ENCODE measurements at regions not wholly inside any gene's neighbourhood (a gene's known extent, or its start where the extent isn't known, plus 50 kb on each side); places are given as distances from the start of the nearest gene placed in this dataset.

DNA sequence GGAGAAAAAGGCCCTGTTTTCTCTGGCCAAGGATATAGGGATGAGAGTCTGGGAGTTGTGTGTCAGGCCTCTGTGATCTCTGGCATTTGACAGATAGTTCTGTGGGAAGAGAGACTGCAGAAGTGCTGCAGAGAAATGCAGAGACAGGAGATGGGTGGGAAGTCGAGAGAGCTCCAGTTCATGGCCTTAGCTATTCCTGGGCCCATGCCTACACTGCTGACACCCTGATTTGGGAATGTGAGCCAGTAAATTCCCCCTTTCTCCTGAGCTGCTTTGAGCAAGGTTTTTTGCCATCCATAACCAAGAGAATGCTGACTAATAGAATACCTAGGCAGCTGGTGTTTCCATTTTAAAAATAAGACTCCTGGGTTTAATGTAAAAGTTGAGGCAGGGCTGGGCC lies 59.3 kb downstream of the EBLN2 start:
- no peaks in the 10 kb centered on the region for H3K27me3 ChIP-seq (ENCODE audit: control insufficient read depth, insufficient read depth)
- H3K4me1 ChIP-seq (ENCODE audit: control insufficient read depth, insufficient read depth, low read length): no peaks in the 10 kb centered on the region
- no peak overlapping the region for H3K27ac ChIP-seq (ENCODE audit: low read length)
- no peaks in the 10 kb centered on the region for H3K9me3 ChIP-seq (ENCODE audit: control insufficient read depth, low read length)
- DNase-seq (no peak), ATAC-seq (no peak)
- WGBS: 64% methylated on average over 1 of the region's 1 CpG
- intact Hi-C loops (cut with DNase I): no loop called here
- H3K4me3 ChIP-seq (ENCODE audit: low read length): no peak overlapping the region

- no peaks in the 10 kb centered on the region for H3K9me3 ChIP-seq (ENCODE audit: control insufficient read depth, low read length)
- intact Hi-C loops (cut with DNase I): no loop called here
- no peaks in the 10 kb centered on the region for H3K27me3 ChIP-seq (ENCODE audit: control insufficient read depth, insufficient read depth)
- no peak for DNase-seq
- no peak overlapping the region for H3K4me3 ChIP-seq (ENCODE audit: low read length)
- ATAC-seq: no peak
- H3K27ac ChIP-seq (ENCODE audit: low read length): no peak overlapping the region
- WGBS: 73% methylated on average over 2 of the region's 2 CpGs
- no peaks in the 10 kb centered on the region for H3K4me1 ChIP-seq (ENCODE audit: control insufficient read depth, insufficient read depth, low read length)
Observed at GRCh38 chr3:73121669-73122331, 60.3 kb downstream of the EBLN2 start.

- no peak for ATAC-seq
- intact Hi-C loops (cut with DNase I): no loop called here
- H3K4me1 ChIP-seq (ENCODE audit: control insufficient read depth, insufficient read depth, low read length): no peaks in the 10 kb centered on the region
- H3K9me3 ChIP-seq (ENCODE audit: control insufficient read depth, low read length): no peaks in the 10 kb centered on the region
- DNase-seq: no peak
- WGBS: 64% methylated on average over 1 of the region's 1 CpG
- no peaks in the 10 kb centered on the region for H3K27me3 ChIP-seq (ENCODE audit: control insufficient read depth, insufficient read depth)
- no peak overlapping the region for H3K27ac ChIP-seq (ENCODE audit: low read length)
- no peak overlapping the region for H3K4me3 ChIP-seq (ENCODE audit: low read length)
Observed at GRCh38 chr3:73134034-73134433, 72.6 kb downstream of the EBLN2 start.

DNA sequence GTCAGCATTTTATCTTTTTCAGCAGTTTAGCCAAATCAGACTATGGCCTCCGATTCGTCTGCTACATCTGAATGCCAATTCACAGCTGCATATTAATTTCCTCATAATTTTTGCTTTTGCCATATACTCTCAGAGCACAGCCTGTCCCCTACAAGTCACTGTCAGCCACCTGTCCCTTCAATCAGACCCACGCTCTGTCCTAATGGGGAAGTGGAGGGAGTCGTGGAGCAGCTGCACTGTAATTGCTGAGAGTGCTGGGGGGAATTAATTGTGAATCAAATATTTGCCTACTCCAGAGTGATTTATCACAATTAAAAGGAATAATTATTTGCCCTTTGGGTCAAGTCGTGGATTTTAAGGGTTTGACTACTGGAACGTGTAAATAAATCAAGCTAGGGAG lies 75.5 kb downstream of the EBLN2 start:
- Histone ChIP-seq H3K27me3 (ENCODE audit: control insufficient read depth, insufficient read depth) (no peaks in the 10 kb centered on the region), H3K4me3 (ENCODE audit: low read length) (no peak overlapping the region), H3K4me1 (ENCODE audit: control insufficient read depth, insufficient read depth, low read length) (no peaks in the 10 kb centered on the region), H3K9me3 (ENCODE audit: control insufficient read depth, low read length) (no peaks in the 10 kb centered on the region), H3K27ac (ENCODE audit: low read length) (no peak overlapping the region)
- ATAC-seq (no peak), DNase-seq (no peak)
- intact Hi-C loops (cut with DNase I): no loop called here
- WGBS: 79% methylated on average over 6 of the region's 6 CpGs

DNA sequence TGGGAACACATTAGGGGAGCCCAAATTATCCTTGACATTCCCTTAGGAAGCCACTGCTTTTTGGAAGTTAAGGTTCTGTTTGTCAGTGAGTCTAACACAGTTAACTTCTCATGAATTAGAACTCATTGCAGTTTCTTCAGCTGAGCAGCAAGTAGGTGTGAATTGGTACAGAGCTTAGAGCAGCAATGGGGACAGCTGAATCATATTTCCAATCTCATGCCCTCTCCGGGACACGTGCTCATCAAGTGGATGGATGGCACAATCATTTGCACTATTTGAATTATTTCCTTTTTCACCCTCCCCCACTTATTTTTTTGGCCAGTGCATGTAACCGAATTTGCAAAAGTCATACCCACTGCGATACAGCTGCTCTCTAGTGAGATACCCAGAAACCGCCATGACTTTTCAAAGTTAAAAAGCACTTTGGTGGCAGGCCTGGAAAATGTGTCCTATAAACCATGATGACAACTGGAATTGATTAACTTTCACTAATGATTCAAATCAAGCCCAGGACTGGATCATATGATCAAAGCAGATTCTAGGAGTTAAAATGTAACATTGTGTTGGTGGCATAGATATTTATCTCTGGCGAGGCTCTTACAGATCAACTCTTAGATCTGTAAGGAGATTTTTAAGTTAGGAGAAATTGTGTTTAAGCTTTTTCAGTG lies 76.4 kb downstream of the EBLN2 start:
- no peaks in the 10 kb centered on the region for H3K9me3 ChIP-seq (ENCODE audit: control insufficient read depth, low read length)
- H3K27me3 ChIP-seq (ENCODE audit: control insufficient read depth, insufficient read depth): no peaks in the 10 kb centered on the region
- 90% methylated on average over 6 of the region's 6 CpGs for WGBS
- H3K4me1 ChIP-seq (ENCODE audit: control insufficient read depth, insufficient read depth, low read length): no peaks in the 10 kb centered on the region
- no peak overlapping the region for H3K27ac ChIP-seq (ENCODE audit: low read length)
- ATAC-seq (no peak), DNase-seq (no peak)
- H3K4me3 ChIP-seq (ENCODE audit: low read length): no peak overlapping the region
- intact Hi-C loops (cut with DNase I): no loop called here

- Histone ChIP-seq H3K4me1 (ENCODE audit: control insufficient read depth, insufficient read depth, low read length) (peaks cover 6% of the 10 kb centered on the region), H3K27ac (ENCODE audit: low read length) (peak overlapping the region; percentile 66), H3K27me3 (ENCODE audit: control insufficient read depth, insufficient read depth) (no peaks in the 10 kb centered on the region), H3K9me3 (ENCODE audit: control insufficient read depth, low read length) (no peaks in the 10 kb centered on the region), H3K4me3 (ENCODE audit: low read length) (no peak overlapping the region)
- DNase-seq (peak; percentile 35 to 80 (median 70)), ATAC-seq (peak; percentile 65 to 70)
- 65% methylated on average over 7 of the region's 7 CpGs for WGBS
- intact Hi-C loops (cut with DNase I): no loop called here
Observed at GRCh38 chr3:73140772-73141442, 79.4 kb downstream of the EBLN2 start.

- Histone ChIP-seq H3K27me3 (ENCODE audit: control insufficient read depth, insufficient read depth) (no peaks in the 10 kb centered on the region), H3K4me3 (ENCODE audit: low read length) (no peak overlapping the region), H3K4me1 (ENCODE audit: control insufficient read depth, insufficient read depth, low read length) (peaks cover 6% of the 10 kb centered on the region), H3K9me3 (ENCODE audit: control insufficient read depth, low read length) (no peaks in the 10 kb centered on the region), H3K27ac (ENCODE audit: low read length) (peak overlapping the region; percentile 13)
- peak; percentile 55 to 72 for ATAC-seq
- peak; percentile 57 to 90 (median 84) for DNase-seq
- intact Hi-C loops (cut with DNase I): no loop called here
- WGBS: 50% methylated on average over 3 of the region's 3 CpGs
Observed at GRCh38 chr3:73141525-73141924, 80.1 kb downstream of the EBLN2 start.

DNA sequence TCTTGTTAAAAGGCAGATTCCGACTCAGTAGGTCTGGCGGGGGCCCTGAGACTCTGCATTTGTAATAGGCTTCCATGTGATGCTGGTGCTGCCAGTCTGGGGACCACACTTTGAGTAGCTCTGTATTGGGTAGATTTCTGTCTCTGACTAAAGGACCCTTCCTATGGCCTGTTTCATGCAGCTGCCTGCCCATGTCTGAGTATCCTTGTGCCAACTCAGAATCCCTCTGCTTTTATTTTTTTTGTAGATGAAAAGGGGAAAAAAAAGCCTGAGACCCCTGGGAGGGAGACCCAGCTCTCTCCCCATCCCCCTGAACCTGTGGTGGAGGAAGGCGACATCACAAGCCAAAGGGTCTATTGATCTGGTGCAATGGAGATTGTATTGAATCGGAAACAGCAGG lies 81.9 kb downstream of the EBLN2 start:
- Histone ChIP-seq H3K4me3 (ENCODE audit: low read length) (no peak overlapping the region), H3K27me3 (ENCODE audit: control insufficient read depth, insufficient read depth) (no peaks in the 10 kb centered on the region), H3K4me1 (ENCODE audit: control insufficient read depth, insufficient read depth, low read length) (peaks cover 6% of the 10 kb centered on the region), H3K27ac (ENCODE audit: low read length) (peak overlapping the region; percentile 60), H3K9me3 (ENCODE audit: control insufficient read depth, low read length) (no peaks in the 10 kb centered on the region)
- 92% methylated on average over 4 of the region's 4 CpGs for WGBS
- DNase-seq: no peak
- no peak for ATAC-seq
- intact Hi-C loops (cut with DNase I): no loop called here

DNA sequence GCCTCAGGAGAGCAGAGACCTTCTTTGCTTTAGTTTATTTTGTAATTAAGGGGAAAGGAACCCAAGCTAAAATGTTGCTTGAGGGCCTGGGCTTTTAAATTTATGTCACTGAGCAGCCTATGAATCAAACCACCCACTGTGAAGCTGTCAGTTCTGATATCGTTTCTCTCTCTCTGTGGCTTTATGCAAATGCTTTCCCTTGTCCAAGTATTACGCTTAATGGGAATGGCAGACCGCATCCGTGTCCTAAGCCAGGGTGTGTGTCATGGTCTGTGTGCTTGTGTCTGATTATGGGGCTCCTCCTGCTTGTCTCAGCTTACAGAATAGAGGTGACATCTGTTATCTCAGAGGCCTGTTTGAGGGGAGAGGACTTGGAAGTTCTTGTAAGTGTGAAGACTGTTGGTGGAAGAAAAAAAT lies 82.4 kb downstream of the EBLN2 start:
- Histone ChIP-seq H3K4me3 (ENCODE audit: low read length) (no peak overlapping the region), H3K4me1 (ENCODE audit: control insufficient read depth, insufficient read depth, low read length) (peaks cover 6% of the 10 kb centered on the region), H3K27ac (ENCODE audit: low read length) (peak overlapping the region; percentile 60), H3K9me3 (ENCODE audit: control insufficient read depth, low read length) (no peaks in the 10 kb centered on the region), H3K27me3 (ENCODE audit: control insufficient read depth, insufficient read depth) (no peaks in the 10 kb centered on the region)
- 19% methylated on average over 4 of the region's 4 CpGs for WGBS
- DNase-seq (peak; percentile 24 to 63 (median 52)), ATAC-seq (peak; percentile 50 to 55)
- intact Hi-C loops (cut with DNase I): no loop called here

DNA sequence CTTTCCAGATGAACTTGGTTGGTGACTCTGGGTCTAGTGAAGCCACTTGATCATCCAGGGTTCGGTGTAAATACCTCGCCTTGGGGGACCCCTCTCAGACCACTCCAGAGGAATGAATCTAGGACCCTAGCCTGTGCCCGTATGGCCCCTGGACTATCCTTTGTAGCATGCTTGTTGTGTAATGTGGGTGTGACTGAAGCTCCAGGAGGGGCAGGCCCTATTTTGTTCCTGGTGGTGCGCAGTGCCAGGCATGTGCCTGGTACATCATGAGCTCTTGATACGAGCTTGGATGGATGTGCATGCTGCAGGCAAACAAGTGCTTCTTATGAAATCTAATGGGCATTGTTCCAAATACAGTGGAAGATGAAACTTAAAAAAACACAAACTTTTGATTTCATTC lies 82.8 kb downstream of the EBLN2 start:
- Histone ChIP-seq H3K4me1 (ENCODE audit: control insufficient read depth, insufficient read depth, low read length) (peaks cover 6% of the 10 kb centered on the region), H3K4me3 (ENCODE audit: low read length) (no peak overlapping the region), H3K27ac (ENCODE audit: low read length) (peak overlapping the region; percentile 60), H3K9me3 (ENCODE audit: control insufficient read depth, low read length) (no peaks in the 10 kb centered on the region), H3K27me3 (ENCODE audit: control insufficient read depth, insufficient read depth) (no peaks in the 10 kb centered on the region)
- peak; percentile 67 to 82 for ATAC-seq
- WGBS: 59% methylated on average over 5 of the region's 5 CpGs
- intact Hi-C loops (cut with DNase I): no loop called here
- peak; percentile 44 to 89 (median 82) for DNase-seq

GRCh38 chr3:73144828-73145227 lies 83.4 kb downstream of the EBLN2 start:
- WGBS: 79% methylated on average over 2 of the region's 2 CpGs
- Histone ChIP-seq H3K4me3 (ENCODE audit: low read length) (no peak overlapping the region), H3K4me1 (ENCODE audit: control insufficient read depth, insufficient read depth, low read length) (peaks cover 6% of the 10 kb centered on the region), H3K27ac (ENCODE audit: low read length) (peak overlapping the region; percentile 42), H3K9me3 (ENCODE audit: control insufficient read depth, low read length) (no peaks in the 10 kb centered on the region), H3K27me3 (ENCODE audit: control insufficient read depth, insufficient read depth) (no peaks in the 10 kb centered on the region)
- ATAC-seq: no peak
- DNase-seq: no peak
- intact Hi-C loops (cut with DNase I): no loop called here

All from right cardiac atrium (tissue), 5 donors.